ENCODE measurements at regions not wholly inside any gene's neighbourhood (a gene's known extent, or its start where the extent isn't known, plus 50 kb on each side); places are given as distances from the start of the nearest gene placed in this dataset.

DNA sequence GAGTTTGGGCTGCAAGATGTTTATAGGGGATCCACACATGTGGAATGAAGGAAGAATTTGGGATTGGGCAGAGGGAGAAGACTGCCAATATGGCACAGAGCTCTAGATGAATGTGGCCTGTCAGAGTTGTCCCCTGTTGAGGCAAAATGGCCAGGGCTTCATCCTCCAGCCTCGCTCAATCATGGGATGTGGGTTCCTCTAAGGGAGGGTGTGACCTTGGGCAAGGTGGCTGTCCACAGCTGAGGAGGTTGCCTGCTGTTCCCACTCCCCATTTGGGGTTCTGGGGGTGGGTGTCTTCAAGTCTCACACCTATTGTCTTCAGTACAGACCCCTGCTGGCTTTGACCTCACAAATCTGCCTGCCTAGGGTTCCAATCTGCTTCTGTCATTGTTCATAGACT, 121.6 kb upstream of the FAM204A start:
- TF ChIP-seq, protein P1, sequence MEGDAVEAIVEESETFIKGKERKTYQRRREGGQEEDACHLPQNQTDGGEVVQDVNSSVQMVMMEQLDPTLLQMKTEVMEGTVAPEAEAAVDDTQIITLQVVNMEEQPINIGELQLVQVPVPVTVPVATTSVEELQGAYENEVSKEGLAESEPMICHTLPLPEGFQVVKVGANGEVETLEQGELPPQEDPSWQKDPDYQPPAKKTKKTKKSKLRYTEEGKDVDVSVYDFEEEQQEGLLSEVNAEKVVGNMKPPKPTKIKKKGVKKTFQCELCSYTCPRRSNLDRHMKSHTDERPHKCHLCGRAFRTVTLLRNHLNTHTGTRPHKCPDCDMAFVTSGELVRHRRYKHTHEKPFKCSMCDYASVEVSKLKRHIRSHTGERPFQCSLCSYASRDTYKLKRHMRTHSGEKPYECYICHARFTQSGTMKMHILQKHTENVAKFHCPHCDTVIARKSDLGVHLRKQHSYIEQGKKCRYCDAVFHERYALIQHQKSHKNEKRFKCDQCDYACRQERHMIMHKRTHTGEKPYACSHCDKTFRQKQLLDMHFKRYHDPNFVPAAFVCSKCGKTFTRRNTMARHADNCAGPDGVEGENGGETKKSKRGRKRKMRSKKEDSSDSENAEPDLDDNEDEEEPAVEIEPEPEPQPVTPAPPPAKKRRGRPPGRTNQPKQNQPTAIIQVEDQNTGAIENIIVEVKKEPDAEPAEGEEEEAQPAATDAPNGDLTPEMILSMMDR (IDR thresholded peaks at IDR 0.05; ENCODE audit: borderline replicate concordance, extremely low read depth, low read length, poor library complexity, severe bottlenecking) = no peak
- TF ChIP-seq EZH2 (IDR thresholded peaks at IDR 0.05; ENCODE audit: borderline replicate concordance, low read depth, low read length, severe bottlenecking) = no peak

Data from DND-41 (cell line).